DOHH2 (cell line): ENCODE measurements at regions not wholly inside any gene's neighbourhood (a gene's known extent, or its start where the extent isn't known, plus 50 kb on each side); places are given as distances from the start of the nearest gene placed in this dataset.

Experiments used
- H3F3A ChIP-seq: fragments of 200-600 bp; sonication (generic), shearing (Covaris generic); 2 replicates; pipeline ENCODE4 v1.6.0; 2016; ENCODE audit warnings: antibody characterized with exemption, mild to moderate bottlenecking; ENCODE audit not compliant: control insufficient read depth, insufficient read depth
- H3K27ac ChIP-seq: fragments of 200-600 bp; sonication (generic); 2 replicates; pipeline ENCODE4 v1.5.1; 2014; ENCODE audit warnings: low read depth, mild to moderate bottlenecking, low read length, moderate library complexity
- H3K27me3 ChIP-seq: fragments of 200-600 bp; sonication (generic); 2 replicates; pipeline ENCODE4 v1.6.1; 2014; ENCODE audit warnings: mild to moderate bottlenecking, low read length, mixed read lengths; ENCODE audit not compliant: control insufficient read depth
- H3K36me3 ChIP-seq: fragments of 200-600 bp; sonication (generic); 2 replicates; pipeline ENCODE4 v1.6.1; 2014; ENCODE audit warnings: mild to moderate bottlenecking, low read length, moderate library complexity, mixed read lengths; ENCODE audit not compliant: control insufficient read depth
- H3K4me1 ChIP-seq: fragments of 200-600 bp; sonication (generic); 2 replicates; pipeline ENCODE4 v1.6.1; 2014; ENCODE audit warnings: mild to moderate bottlenecking, low read length, mixed read lengths; ENCODE audit not compliant: control insufficient read depth
- H3K4me2 ChIP-seq: fragments of 200-600 bp; sonication (generic); 2 replicates; pipeline ENCODE4 v1.6.0; 2014; ENCODE audit warnings: mild to moderate bottlenecking, low read length, moderate library complexity
- H3K4me3 ChIP-seq: fragments of 200-600 bp; sonication (generic); 2 replicates; pipeline ENCODE4 v1.5.1; 2014; ENCODE audit warnings: mild to moderate bottlenecking, low read length, mixed read lengths
- H3K79me2 ChIP-seq: fragments of 200-600 bp; sonication (generic); 2 replicates; pipeline ENCODE4 v1.6.1; 2014; ENCODE audit warnings: mild to moderate bottlenecking, low read length, mixed read lengths; ENCODE audit not compliant: control insufficient read depth
- H3K9me2 ChIP-seq: fragments of 200-600 bp; sonication (generic); replicated peaks from 2 replicates; pipeline ENCODE4 v1.6.1; 2014; ENCODE audit warnings: mild to moderate bottlenecking, low read length, mixed read lengths; ENCODE audit not compliant: control insufficient read depth
- H3K9me3 ChIP-seq: fragments of 200-600 bp; sonication (generic); 2 replicates; pipeline ENCODE4 v1.6.1; 2014; ENCODE audit warnings: antibody characterized with exemption, low read length, mixed read lengths; ENCODE audit not compliant: control insufficient read depth, insufficient read depth
- H4K20me1 ChIP-seq: fragments of 200-600 bp; sonication (generic); 2 replicates; pipeline ENCODE4 v1.6.0; 2014; ENCODE audit warnings: low read depth, mild to moderate bottlenecking, antibody characterized with exemption, low read length, moderate library complexity; ENCODE audit not compliant: control insufficient read depth, insufficient read depth
- CTCF ChIP-seq: fragments of 200-600 bp; sonication (generic); IDR thresholded peaks from one replicate; pipeline ENCODE4 v1.5.1; 2014; ENCODE audit warnings: antibody characterized with exemption, mild to moderate bottlenecking, low read depth, low read length; ENCODE audit not compliant: poor library complexity, severe bottlenecking
- EZH2phosphoT487 ChIP-seq: fragments of 200-600 bp; sonication (generic); IDR thresholded peaks from 2 replicates; pipeline ENCODE4 v1.6.1; 2017; ENCODE audit warnings: borderline replicate concordance, mild to moderate bottlenecking, antibody characterized with exemption, low read length, moderate library complexity, mixed read lengths

- H3K4me1 ChIP-seq, result no peaks in the 10 kb centered on the region
- H3K36me3 ChIP-seq, result no peaks in the 10 kb centered on the region
- no peaks in the 10 kb centered on the region for H3K27me3 ChIP-seq
- H3F3A ChIP-seq, result no peaks in the 10 kb centered on the region
- no peak for TF ChIP-seq CTCF
- no peak for TF ChIP-seq EZH2phosphoT487
- H3K27ac ChIP-seq, result no peak overlapping the region
- no peak overlapping the region for H3K4me2 ChIP-seq
- H4K20me1 ChIP-seq, result no peaks in the 10 kb centered on the region
- H3K9me3 ChIP-seq, result no peaks in the 10 kb centered on the region
- no peaks in the 10 kb centered on the region for H3K79me2 ChIP-seq
- no peaks in the 10 kb centered on the region for H3K9me2 ChIP-seq
- no peak overlapping the region for H3K4me3 ChIP-seq
Observed at GRCh38 chr5:96318569-96319110, 114.4 kb downstream of the PCSK1 start.

GRCh38 chr5:96317945-96318344, 115.1 kb downstream of the PCSK1 start:
- Histone ChIP-seq H4K20me1 (no peaks in the 10 kb centered on the region), H3K4me3 (no peak overlapping the region), H3K36me3 (no peaks in the 10 kb centered on the region), H3K9me3 (no peaks in the 10 kb centered on the region), H3K4me2 (no peak overlapping the region), H3K27me3 (no peaks in the 10 kb centered on the region), H3K9me2 (no peaks in the 10 kb centered on the region), H3K79me2 (no peaks in the 10 kb centered on the region), H3K4me1 (no peaks in the 10 kb centered on the region), H3K27ac (no peak overlapping the region), H3F3A (no peaks in the 10 kb centered on the region)
- TF ChIP-seq EZH2phosphoT487 (no peak), CTCF (no peak)

- no peaks in the 10 kb centered on the region for H4K20me1 ChIP-seq
- H3K4me2 ChIP-seq, result no peak overlapping the region
- H3K79me2 ChIP-seq, result no peaks in the 10 kb centered on the region
- no peak overlapping the region for H3K27ac ChIP-seq
- TF ChIP-seq EZH2phosphoT487, result no peak
- H3K4me1 ChIP-seq, result no peaks in the 10 kb centered on the region
- no peaks in the 10 kb centered on the region for H3F3A ChIP-seq
- no peak overlapping the region for H3K4me3 ChIP-seq
- H3K9me2 ChIP-seq, result no peaks in the 10 kb centered on the region
- no peaks in the 10 kb centered on the region for H3K27me3 ChIP-seq
- H3K9me3 ChIP-seq, result no peaks in the 10 kb centered on the region
- no peaks in the 10 kb centered on the region for H3K36me3 ChIP-seq
Observed at GRCh38 chr5:96316487-96316886, 116.6 kb downstream of the PCSK1 start.

GRCh38 chr5:96316017-96316416, 117.0 kb downstream of the PCSK1 start:
- no peak overlapping the region for H3K4me2 ChIP-seq
- no peaks in the 10 kb centered on the region for H3K4me1 ChIP-seq
- H3K4me3 ChIP-seq, result no peak overlapping the region
- no peak overlapping the region for H3K27ac ChIP-seq
- no peaks in the 10 kb centered on the region for H3K9me2 ChIP-seq
- H3K9me3 ChIP-seq, result no peaks in the 10 kb centered on the region
- H3K27me3 ChIP-seq, result no peaks in the 10 kb centered on the region
- H3K79me2 ChIP-seq, result no peaks in the 10 kb centered on the region
- no peaks in the 10 kb centered on the region for H3K36me3 ChIP-seq
- H4K20me1 ChIP-seq, result no peaks in the 10 kb centered on the region
- TF ChIP-seq EZH2phosphoT487 (no peak), CTCF (no peak)
- no peaks in the 10 kb centered on the region for H3F3A ChIP-seq
